ENCODE measurements at regions not wholly inside any gene's neighbourhood (a gene's known extent, or its start where the extent isn't known, plus 50 kb on each side); places are given as distances from the start of the nearest gene placed in this dataset.

DNA sequence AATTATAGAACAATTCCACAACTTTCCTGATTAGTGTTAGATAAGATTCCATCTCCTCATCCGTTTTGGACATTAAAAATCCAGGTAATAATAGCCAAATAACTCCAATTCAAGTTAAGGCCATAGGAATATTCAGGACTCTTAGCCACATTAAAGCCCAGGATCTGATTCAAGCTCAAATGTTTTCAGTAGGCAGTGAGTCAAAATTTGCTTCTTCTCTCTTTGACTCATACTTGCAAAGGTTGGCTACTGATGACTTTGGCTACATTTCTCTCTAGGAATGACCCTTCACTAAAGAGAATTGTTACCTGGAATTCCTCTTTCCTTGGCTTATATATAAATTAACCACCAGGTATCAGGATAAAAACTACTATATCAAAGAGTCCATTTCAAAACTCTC lies 354.9 kb upstream of the HS3ST1 start:
- Histone ChIP-seq H4K20me1 (ENCODE audit: insufficient read depth, low read length) (no peaks in the 10 kb centered on the region), H3K4ac (ENCODE audit: low read depth, low read length) (no peak overlapping the region), H3K9me1 (ENCODE audit: insufficient read depth, low read length) (no peaks in the 10 kb centered on the region), H2BK120ac (ENCODE audit: low read depth, low read length) (no peak overlapping the region), H3K4me3 (ENCODE audit: insufficient read depth, low read depth, low read length) (no peak overlapping the region), H3K9me3 (ENCODE audit: control insufficient read depth, insufficient read depth, low read length) (no peaks in the 10 kb centered on the region), H4K91ac (ENCODE audit: insufficient read depth, low read depth, low read length) (no peak overlapping the region), H2AK5ac (ENCODE audit: low read depth, low read length) (no peak overlapping the region), H3K4me2 (ENCODE audit: low read depth, low read length) (no peak overlapping the region), H3K23ac (ENCODE audit: low read depth, low read length) (no peak overlapping the region), H2AK9ac (replicated peaks; ENCODE audit: low read depth, low read length, poor library complexity) (no peak overlapping the region), H3K9ac (ENCODE audit: low read depth, low read length) (no peak overlapping the region), H4K5ac (ENCODE audit: low read depth, low read length) (no peak overlapping the region), H3K79me1 (ENCODE audit: low read depth in 1 of 2, low read length in 2 of 2) (no peaks in the 10 kb centered on the region), H2BK15ac (ENCODE audit: low read depth, low read length) (no peak overlapping the region), H2BK5ac (ENCODE audit: low read depth, low read length, poor library complexity, severe bottlenecking) (no peak overlapping the region), H3K18ac (ENCODE audit: low read depth, low read length) (no peak overlapping the region), H4K8ac (ENCODE audit: low read depth in 2 of 2, low read length in 2 of 2) (no peak overlapping the region), H3K14ac (replicated peaks; ENCODE audit: low read depth, low read length) (no peak overlapping the region), H3K27ac (ENCODE audit: insufficient read depth, low read length) (no peak overlapping the region), H3K4me1 (ENCODE audit: control insufficient read depth, insufficient read depth, low read length) (no peaks in the 10 kb centered on the region), H3K27me3 (ENCODE audit: control insufficient read depth, insufficient read depth, low read length) (no peaks in the 10 kb centered on the region), H2BK20ac (ENCODE audit: low read depth, low read length) (no peak overlapping the region), H3K56ac (ENCODE audit: extremely low read depth, insufficient read depth, low read length) (no peak overlapping the region), H2AFZ (replicated peaks; ENCODE audit: low read length, poor library complexity) (no peak overlapping the region), H3K36me3 (ENCODE audit: control insufficient read depth, insufficient read depth, low read length) (no peaks in the 10 kb centered on the region)
- ChIA-PET POLR2A (ENCODE audit: unreplicated experiment) (no interaction called here), CTCF (no interaction called here)
- ATAC-seq (ENCODE audit: low read depth) (no peak), DNase-seq (no peak)
- intact Hi-C loops (cut with micrococcal nuclease) (no loop called here), in situ Hi-C loops (cut with MboI; ENCODE audit: low sequenced_read_pairs) (no loop called here), dilution Hi-C loops (cut with HindIII; ENCODE audit: low sequenced_read_pairs, unreplicated experiment) (no loop called here)
- no peak for TF ChIP-seq POLR2A (IDR thresholded peaks at IDR 0.05; ENCODE audit: low read depth, low read length)
- TF ChIP-seq SMC3 (IDR thresholded peaks at IDR 0.05; ENCODE audit: low read depth, low read length) = no peak
- no peak for TF ChIP-seq MXI1 (IDR thresholded peaks at IDR 0.05; ENCODE audit: borderline replicate concordance, low read depth, low read length)
- TF ChIP-seq RCOR1 (IDR thresholded peaks at IDR 0.05; ENCODE audit: insufficient replicate concordance, low read length) = no peak
- TF ChIP-seq, protein P1, sequence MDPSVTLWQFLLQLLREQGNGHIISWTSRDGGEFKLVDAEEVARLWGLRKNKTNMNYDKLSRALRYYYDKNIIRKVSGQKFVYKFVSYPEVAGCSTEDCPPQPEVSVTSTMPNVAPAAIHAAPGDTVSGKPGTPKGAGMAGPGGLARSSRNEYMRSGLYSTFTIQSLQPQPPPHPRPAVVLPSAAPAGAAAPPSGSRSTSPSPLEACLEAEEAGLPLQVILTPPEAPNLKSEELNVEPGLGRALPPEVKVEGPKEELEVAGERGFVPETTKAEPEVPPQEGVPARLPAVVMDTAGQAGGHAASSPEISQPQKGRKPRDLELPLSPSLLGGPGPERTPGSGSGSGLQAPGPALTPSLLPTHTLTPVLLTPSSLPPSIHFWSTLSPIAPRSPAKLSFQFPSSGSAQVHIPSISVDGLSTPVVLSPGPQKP (IDR thresholded peaks at IDR 0.05; ENCODE audit: borderline replicate concordance, low read depth, low read length) = no peak
- no peak for TF ChIP-seq CHD1 (IDR thresholded peaks at IDR 0.05; ENCODE audit: low read depth, low read length)
- no peak for TF ChIP-seq MAFK (IDR thresholded peaks at IDR 0.05; ENCODE audit: low read depth, low read length)
- TF ChIP-seq RAD21 (IDR thresholded peaks at IDR 0.05; ENCODE audit: low read length) = no peak
- TF ChIP-seq RFX5 (IDR thresholded peaks at IDR 0.05; ENCODE audit: low read depth, low read length) = no peak
- TF ChIP-seq, protein P2, sequence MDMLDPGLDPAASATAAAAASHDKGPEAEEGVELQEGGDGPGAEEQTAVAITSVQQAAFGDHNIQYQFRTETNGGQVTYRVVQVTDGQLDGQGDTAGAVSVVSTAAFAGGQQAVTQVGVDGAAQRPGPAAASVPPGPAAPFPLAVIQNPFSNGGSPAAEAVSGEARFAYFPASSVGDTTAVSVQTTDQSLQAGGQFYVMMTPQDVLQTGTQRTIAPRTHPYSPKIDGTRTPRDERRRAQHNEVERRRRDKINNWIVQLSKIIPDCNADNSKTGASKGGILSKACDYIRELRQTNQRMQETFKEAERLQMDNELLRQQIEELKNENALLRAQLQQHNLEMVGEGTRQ (IDR thresholded peaks at IDR 0.05; ENCODE audit: low read depth, low read length) = no peak
- TF ChIP-seq NFE2L2 (IDR thresholded peaks at IDR 0.05; ENCODE audit: low read depth, low read length) = no peak
- no peak for TF ChIP-seq CEBPB (IDR thresholded peaks at IDR 0.05; ENCODE audit: low read depth, low read length)
- no peak for TF ChIP-seq MAZ (IDR thresholded peaks at IDR 0.05; ENCODE audit: borderline replicate concordance, low read depth, low read length)
- TF ChIP-seq, protein P3, sequence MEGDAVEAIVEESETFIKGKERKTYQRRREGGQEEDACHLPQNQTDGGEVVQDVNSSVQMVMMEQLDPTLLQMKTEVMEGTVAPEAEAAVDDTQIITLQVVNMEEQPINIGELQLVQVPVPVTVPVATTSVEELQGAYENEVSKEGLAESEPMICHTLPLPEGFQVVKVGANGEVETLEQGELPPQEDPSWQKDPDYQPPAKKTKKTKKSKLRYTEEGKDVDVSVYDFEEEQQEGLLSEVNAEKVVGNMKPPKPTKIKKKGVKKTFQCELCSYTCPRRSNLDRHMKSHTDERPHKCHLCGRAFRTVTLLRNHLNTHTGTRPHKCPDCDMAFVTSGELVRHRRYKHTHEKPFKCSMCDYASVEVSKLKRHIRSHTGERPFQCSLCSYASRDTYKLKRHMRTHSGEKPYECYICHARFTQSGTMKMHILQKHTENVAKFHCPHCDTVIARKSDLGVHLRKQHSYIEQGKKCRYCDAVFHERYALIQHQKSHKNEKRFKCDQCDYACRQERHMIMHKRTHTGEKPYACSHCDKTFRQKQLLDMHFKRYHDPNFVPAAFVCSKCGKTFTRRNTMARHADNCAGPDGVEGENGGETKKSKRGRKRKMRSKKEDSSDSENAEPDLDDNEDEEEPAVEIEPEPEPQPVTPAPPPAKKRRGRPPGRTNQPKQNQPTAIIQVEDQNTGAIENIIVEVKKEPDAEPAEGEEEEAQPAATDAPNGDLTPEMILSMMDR (conservative IDR thresholded peaks at IDR 0.05; ENCODE audit: low read depth, low read length) = no peak
- no peak for TF ChIP-seq BHLHE40 (IDR thresholded peaks at IDR 0.05; ENCODE audit: low read depth, low read length)
- TF ChIP-seq FOS (IDR thresholded peaks at IDR 0.05; ENCODE audit: low read depth, low read length) = no peak
- BruUV-seq (replicated peaks) = no TSS peak
- no CpG with 5 or more reads among the region's 1 CpG for WGBS, 2 experiments (ENCODE audit: extremely low coverage in 2 of 2, insufficient read length in 1 of 2)
